ENCODE measurements at regions not wholly inside any gene's neighbourhood (a gene's known extent, or its start where the extent isn't known, plus 50 kb on each side); places are given as distances from the start of the nearest gene placed in this dataset.

DNA sequence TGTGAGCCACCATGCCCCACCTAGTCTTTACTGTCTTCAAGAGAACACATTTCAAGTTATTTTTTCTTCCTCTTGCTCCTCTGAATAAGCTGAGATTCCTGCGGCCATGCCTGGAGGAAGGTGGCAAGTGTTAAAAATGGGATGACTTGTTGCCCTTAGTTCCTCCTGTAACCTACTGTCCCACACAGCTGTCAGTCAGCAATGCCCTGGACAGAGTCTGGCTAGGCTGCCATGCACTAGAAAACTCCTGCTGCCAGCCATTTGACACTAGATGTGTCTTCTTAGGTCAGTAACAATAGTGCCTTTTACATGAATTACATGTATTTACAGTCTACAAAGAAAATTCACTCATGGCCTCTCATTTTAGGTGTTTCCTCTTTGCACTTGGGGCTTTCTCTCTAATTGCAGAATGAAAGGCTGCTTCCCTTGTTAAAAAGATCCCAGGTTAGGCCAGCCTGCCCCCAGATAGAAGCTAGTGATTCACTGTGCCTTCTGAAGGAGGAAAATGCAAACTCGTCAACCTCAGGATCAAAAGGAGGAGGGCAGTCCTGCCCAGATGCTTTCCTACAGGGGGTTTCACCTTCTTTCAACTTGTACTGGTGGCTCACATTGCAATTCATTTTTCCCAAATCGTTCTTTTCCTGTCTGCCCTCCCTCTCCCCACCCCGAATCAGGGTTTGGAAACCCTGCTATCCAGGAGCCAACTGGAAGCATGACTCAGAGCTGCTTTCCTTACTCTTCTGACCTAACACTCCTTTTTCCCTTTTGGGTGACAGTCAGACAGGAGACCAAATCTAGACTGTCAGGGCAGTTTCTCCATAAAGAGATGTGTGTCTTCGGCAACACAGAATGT lies 136.6 kb downstream of the SPAG6 start:
- TF ChIP-seq EZH2 (IDR thresholded peaks at IDR 0.05; ENCODE audit: low read length, unreplicated experiment) (no peak), EZH2phosphoT487 (IDR thresholded peaks at IDR 0.05; ENCODE audit: borderline replicate concordance, low read length) (no peak)
- TF ChIP-seq, protein P1, sequence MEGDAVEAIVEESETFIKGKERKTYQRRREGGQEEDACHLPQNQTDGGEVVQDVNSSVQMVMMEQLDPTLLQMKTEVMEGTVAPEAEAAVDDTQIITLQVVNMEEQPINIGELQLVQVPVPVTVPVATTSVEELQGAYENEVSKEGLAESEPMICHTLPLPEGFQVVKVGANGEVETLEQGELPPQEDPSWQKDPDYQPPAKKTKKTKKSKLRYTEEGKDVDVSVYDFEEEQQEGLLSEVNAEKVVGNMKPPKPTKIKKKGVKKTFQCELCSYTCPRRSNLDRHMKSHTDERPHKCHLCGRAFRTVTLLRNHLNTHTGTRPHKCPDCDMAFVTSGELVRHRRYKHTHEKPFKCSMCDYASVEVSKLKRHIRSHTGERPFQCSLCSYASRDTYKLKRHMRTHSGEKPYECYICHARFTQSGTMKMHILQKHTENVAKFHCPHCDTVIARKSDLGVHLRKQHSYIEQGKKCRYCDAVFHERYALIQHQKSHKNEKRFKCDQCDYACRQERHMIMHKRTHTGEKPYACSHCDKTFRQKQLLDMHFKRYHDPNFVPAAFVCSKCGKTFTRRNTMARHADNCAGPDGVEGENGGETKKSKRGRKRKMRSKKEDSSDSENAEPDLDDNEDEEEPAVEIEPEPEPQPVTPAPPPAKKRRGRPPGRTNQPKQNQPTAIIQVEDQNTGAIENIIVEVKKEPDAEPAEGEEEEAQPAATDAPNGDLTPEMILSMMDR (conservative IDR thresholded peaks at IDR 0.05; ENCODE audit: low read depth, low read length) = no peak

All from PC-3 (cell line).